Loucy (cell line): ENCODE measurements at regions not wholly inside any gene's neighbourhood (a gene's known extent, or its start where the extent isn't known, plus 50 kb on each side); places are given as distances from the start of the nearest gene placed in this dataset.

Source experiments
- H2AFZ ChIP-seq: fragments of 200-600 bp; sonication (generic); 2 replicates; pipeline ENCODE4 v1.6.0; 2016; ENCODE audit warnings: antibody characterized with exemption, mild to moderate bottlenecking, low read length, moderate library complexity
- H3F3A ChIP-seq: fragments of 200-600 bp; 2 replicates; pipeline ENCODE4 v1.6.0; 2016; ENCODE audit warnings: antibody characterized with exemption, low read depth, mild to moderate bottlenecking
- H3K27me3 ChIP-seq: fragments of 200-600 bp; sonication (generic); 2 replicates; pipeline ENCODE4 v1.6.1; 2014; ENCODE audit warnings: low read length, mild to moderate bottlenecking; ENCODE audit not compliant: insufficient read depth, poor library complexity, severe bottlenecking
- H3K36me3 ChIP-seq: fragments of 200-600 bp; sonication (generic); 2 replicates; pipeline ENCODE4 v1.6.1; 2016; ENCODE audit warnings: low read length; ENCODE audit not compliant: insufficient read depth
- H3K4me1 ChIP-seq: fragments of 200-600 bp; sonication (generic); 2 replicates; pipeline ENCODE4 v1.5.1; 2014; ENCODE audit warnings: low read length, mild to moderate bottlenecking; ENCODE audit not compliant: insufficient read depth, poor library complexity, severe bottlenecking
- H3K4me2 ChIP-seq: fragments of 200-600 bp; sonication (generic); 2 replicates; pipeline ENCODE4 v1.6.0; 2014; ENCODE audit warnings: antibody characterized with exemption, low read length, low read depth, mild to moderate bottlenecking; ENCODE audit not compliant: poor library complexity, severe bottlenecking
- H3K4me3 ChIP-seq: fragments of 200-600 bp; sonication (generic); 2 replicates; pipeline ENCODE4 v1.5.1; 2014; ENCODE audit warnings: low read length, mild to moderate bottlenecking, mixed read lengths; ENCODE audit not compliant: poor library complexity, severe bottlenecking
- H3K79me2 ChIP-seq: fragments of 200-600 bp; sonication (generic); 2 replicates; pipeline ENCODE4 v1.6.1; 2014; ENCODE audit warnings: low read length; ENCODE audit not compliant: insufficient read depth
- H3K9ac ChIP-seq: fragments of 200-600 bp; sonication (generic); 2 replicates; pipeline ENCODE4 v1.6.0; 2014; ENCODE audit warnings: mild to moderate bottlenecking, low read depth, low read length, moderate library complexity; ENCODE audit not compliant: poor library complexity, severe bottlenecking
- H3K9me2 ChIP-seq: fragments of 200-600 bp; sonication (generic); replicated peaks from 2 replicates; pipeline ENCODE4 v1.6.1; 2016; ENCODE audit warnings: low read depth, low read length, mixed read lengths
- H3K9me3 ChIP-seq: fragments of 200-600 bp; sonication (generic); 2 replicates; pipeline ENCODE4 v1.6.1; 2014; ENCODE audit warnings: mild to moderate bottlenecking, antibody characterized with exemption, low read length, low read depth; ENCODE audit not compliant: insufficient read depth
- H4K20me1 ChIP-seq: fragments of 200-600 bp; sonication (generic); 2 replicates; pipeline ENCODE4 v1.6.0; 2014; ENCODE audit warnings: antibody characterized with exemption, low read length, mild to moderate bottlenecking; ENCODE audit not compliant: insufficient read depth, poor library complexity, severe bottlenecking
- EZH2phosphoT487 ChIP-seq: fragments of 200-600 bp; IDR thresholded peaks from 2 replicates; pipeline ENCODE4 v1.6.1; 2018; ENCODE audit warnings: antibody characterized with exemption, mild to moderate bottlenecking, moderate library complexity, borderline replicate concordance
- TF ChIP-seq, protein P1 (sequence below): fragments of 200-600 bp; sonication (generic); conservative IDR thresholded peaks from 2 replicates; pipeline ENCODE4 v1.5.1; 2014; ENCODE audit warnings: mild to moderate bottlenecking, antibody characterized with exemption, low read length

DNA sequence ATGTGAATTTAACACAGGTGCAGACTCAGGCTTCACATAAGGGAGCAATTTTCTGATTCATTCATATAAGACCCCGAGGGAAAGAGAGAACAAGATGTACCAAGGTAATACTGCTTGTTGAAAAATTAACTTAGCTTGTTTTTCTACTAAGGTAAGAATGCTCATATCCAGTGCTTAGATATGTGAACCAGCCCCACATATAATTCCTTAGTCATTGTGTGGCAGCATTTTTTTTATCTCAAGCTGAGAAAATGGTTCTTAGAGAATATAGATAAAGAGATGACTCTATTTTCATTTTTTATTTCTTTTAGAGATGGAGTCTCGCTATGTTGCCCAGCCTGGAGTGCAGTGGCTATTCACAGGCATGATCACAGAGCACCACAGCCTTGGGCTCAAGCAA is 121.8 kb upstream of the SEM1 start:
- no peak overlapping the region for H2AFZ ChIP-seq
- H3K79me2 ChIP-seq, result no peaks in the 10 kb centered on the region
- H3K4me3 ChIP-seq, result no peak overlapping the region
- H3K4me1 ChIP-seq, result no peaks in the 10 kb centered on the region
- H3K27me3 ChIP-seq, result no peaks in the 10 kb centered on the region
- TF ChIP-seq, protein P1, sequence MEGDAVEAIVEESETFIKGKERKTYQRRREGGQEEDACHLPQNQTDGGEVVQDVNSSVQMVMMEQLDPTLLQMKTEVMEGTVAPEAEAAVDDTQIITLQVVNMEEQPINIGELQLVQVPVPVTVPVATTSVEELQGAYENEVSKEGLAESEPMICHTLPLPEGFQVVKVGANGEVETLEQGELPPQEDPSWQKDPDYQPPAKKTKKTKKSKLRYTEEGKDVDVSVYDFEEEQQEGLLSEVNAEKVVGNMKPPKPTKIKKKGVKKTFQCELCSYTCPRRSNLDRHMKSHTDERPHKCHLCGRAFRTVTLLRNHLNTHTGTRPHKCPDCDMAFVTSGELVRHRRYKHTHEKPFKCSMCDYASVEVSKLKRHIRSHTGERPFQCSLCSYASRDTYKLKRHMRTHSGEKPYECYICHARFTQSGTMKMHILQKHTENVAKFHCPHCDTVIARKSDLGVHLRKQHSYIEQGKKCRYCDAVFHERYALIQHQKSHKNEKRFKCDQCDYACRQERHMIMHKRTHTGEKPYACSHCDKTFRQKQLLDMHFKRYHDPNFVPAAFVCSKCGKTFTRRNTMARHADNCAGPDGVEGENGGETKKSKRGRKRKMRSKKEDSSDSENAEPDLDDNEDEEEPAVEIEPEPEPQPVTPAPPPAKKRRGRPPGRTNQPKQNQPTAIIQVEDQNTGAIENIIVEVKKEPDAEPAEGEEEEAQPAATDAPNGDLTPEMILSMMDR, result no peak
- no peak for TF ChIP-seq EZH2phosphoT487
- H3K9me2 ChIP-seq, result no peaks in the 10 kb centered on the region
- H3F3A ChIP-seq, result no peaks in the 10 kb centered on the region
- H3K36me3 ChIP-seq, result no peaks in the 10 kb centered on the region
- H3K4me2 ChIP-seq, result no peak overlapping the region
- no peaks in the 10 kb centered on the region for H3K9me3 ChIP-seq
- no peaks in the 10 kb centered on the region for H4K20me1 ChIP-seq
- no peak overlapping the region for H3K9ac ChIP-seq

DNA sequence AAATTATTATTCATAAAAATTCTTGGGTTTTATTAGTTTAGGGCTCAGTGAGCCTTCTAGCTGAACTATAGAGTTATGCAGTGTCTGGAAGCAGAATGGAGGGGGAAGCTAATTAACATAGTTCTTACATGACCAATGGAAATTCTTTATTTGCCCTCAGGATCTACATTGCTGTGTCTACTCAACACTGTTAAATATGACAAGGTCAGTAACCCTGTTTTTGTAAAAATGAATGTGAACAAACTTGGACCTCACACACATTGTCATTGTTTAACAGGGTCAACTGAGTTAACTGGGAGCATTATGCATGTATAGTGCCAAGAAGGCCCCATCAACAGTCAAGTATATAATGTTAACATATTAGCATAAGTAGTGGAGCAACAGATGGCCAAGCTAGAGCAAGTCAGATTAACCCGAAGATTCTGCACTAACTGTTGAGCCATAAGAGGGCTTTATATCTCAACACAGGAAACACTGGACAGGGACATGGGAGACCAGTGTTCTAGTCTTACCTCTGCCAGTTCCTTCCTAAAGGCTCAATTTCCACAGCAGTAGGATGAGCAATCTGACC is 122.5 kb upstream of the SEM1 start:
- Histone ChIP-seq H3K79me2 (no peaks in the 10 kb centered on the region), H3K4me2 (no peak overlapping the region), H3F3A (no peaks in the 10 kb centered on the region), H3K9me2 (no peaks in the 10 kb centered on the region), H3K4me1 (peaks cover 3% of the 10 kb centered on the region), H3K9ac (no peak overlapping the region), H3K9me3 (no peaks in the 10 kb centered on the region), H3K36me3 (no peaks in the 10 kb centered on the region), H3K27me3 (no peaks in the 10 kb centered on the region), H4K20me1 (no peaks in the 10 kb centered on the region), H2AFZ (no peak overlapping the region), H3K4me3 (no peak overlapping the region)
- TF ChIP-seq EZH2phosphoT487, result no peak
- TF ChIP-seq, protein P1, result no peak

DNA sequence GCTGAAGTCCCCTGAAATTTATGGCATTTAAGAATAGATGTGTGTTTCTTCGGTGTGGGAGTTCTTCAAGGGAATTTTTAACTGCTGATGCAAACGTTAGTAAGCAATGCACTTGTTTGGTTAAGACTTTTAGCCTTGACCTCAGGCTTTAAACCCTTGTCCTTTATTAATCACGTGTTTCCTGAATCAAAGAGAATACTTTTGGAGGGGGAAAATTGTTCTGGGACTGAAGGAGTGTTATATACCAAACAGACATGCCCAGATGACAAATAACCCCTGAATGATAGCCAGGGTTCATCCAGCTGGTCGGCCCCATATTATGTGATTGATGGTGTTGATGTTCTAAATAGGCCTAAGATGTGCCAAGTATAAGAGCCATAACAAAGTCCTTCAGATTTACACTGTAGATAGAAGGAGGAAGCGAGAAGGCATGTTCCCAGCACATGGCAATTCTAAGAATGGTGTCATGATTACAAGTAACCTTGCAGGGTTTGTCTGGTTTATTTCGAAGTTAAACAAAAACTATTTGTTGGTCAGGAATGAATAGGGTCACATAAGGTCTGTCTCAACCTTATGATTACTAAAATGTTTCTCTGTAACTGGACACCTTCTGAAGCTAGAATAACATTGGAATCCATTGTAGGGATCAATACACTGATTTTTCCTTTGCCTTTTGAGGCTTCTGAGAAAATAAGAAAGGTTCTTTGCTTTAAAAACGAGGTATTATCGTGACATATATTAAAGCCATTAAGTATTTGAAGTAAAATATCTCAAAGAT is 124.2 kb upstream of the SEM1 start:
- no peaks in the 10 kb centered on the region for H3K9me3 ChIP-seq
- 0 out of 2 replicates have a peak, but pooled peaks cover 5% of the 10 kb centered on the region for H3F3A ChIP-seq
- no peaks in the 10 kb centered on the region for H3K9me2 ChIP-seq
- no peak overlapping the region for H3K9ac ChIP-seq
- H3K36me3 ChIP-seq, result no peaks in the 10 kb centered on the region
- no peak overlapping the region for H3K4me3 ChIP-seq
- H3K79me2 ChIP-seq, result no peaks in the 10 kb centered on the region
- no peak overlapping the region for H3K4me2 ChIP-seq
- H2AFZ ChIP-seq, result no peak overlapping the region
- H4K20me1 ChIP-seq, result no peaks in the 10 kb centered on the region
- no peak for TF ChIP-seq EZH2phosphoT487
- TF ChIP-seq, protein P1, result no peak
- peaks cover 5% of the 10 kb centered on the region for H3K27me3 ChIP-seq
- peaks cover 8% of the 10 kb centered on the region for H3K4me1 ChIP-seq
